ENCODE measurements at regions not wholly inside any gene's neighbourhood (a gene's known extent, or its start where the extent isn't known, plus 50 kb on each side); places are given as distances from the start of the nearest gene placed in this dataset.

- no peak overlapping the region for H3K9ac ChIP-seq (replicated peaks in 1 of 4; ENCODE audit: extremely low read depth in 1 of 4, low read depth in 3 of 4, low read length in 3 of 4)
- H3K23ac ChIP-seq (ENCODE audit: insufficient read length), result no peak overlapping the region
- no peak overlapping the region for H4K8ac ChIP-seq (ENCODE audit: extremely low read depth, insufficient read depth, low read length)
- H3K79me2 ChIP-seq (ENCODE audit: control insufficient read depth in 1 of 2, insufficient read depth in 2 of 2, low read length in 2 of 2), result no peaks in the 10 kb centered on the region; a peak in 1 of 4 replicates
- no peak overlapping the region for H2BK15ac ChIP-seq (ENCODE audit: low read length)
- no peak overlapping the region for H3K27ac ChIP-seq (ENCODE audit: low read depth, low read length)
- H2BK12ac ChIP-seq (ENCODE audit: low read depth, low read length), result no peak overlapping the region
- H4K20me1 ChIP-seq (replicated peaks in 1 of 2; ENCODE audit: control insufficient read depth in 1 of 2, insufficient read depth in 2 of 2, low read length in 2 of 2), result no peaks in the 10 kb centered on the region
- H3K4me3 ChIP-seq (ENCODE audit: extremely low read depth in 1 of 4, insufficient read depth in 2 of 4, low read depth in 3 of 4, low read length in 4 of 4), result no peak overlapping the region
- no peak overlapping the region for H3K4me2 ChIP-seq (ENCODE audit: insufficient read depth in 1 of 2, low read depth in 2 of 2, low read length in 2 of 2)
- H2BK120ac ChIP-seq (replicated peaks; ENCODE audit: low read depth, low read length), result no peak overlapping the region
- no peak overlapping the region for H3K18ac ChIP-seq (ENCODE audit: extremely low read depth, low read length)
- H3K9me3 ChIP-seq (ENCODE audit: insufficient read depth in 2 of 2, low read depth in 1 of 2, low read length in 1 of 2), result no peaks in the 10 kb centered on the region
- no peak overlapping the region for H2AFZ ChIP-seq (ENCODE audit: low read length)
- H4K91ac ChIP-seq (replicated peaks; ENCODE audit: insufficient read length, low read length), result no peak overlapping the region
- H4K5ac ChIP-seq (ENCODE audit: insufficient read length, low read depth, low read length), result no peak overlapping the region
- H3K4ac ChIP-seq (replicated peaks; ENCODE audit: insufficient read length, low read depth, low read length), result no peak overlapping the region
- H3K79me1 ChIP-seq (ENCODE audit: low read depth, low read length), result no peaks in the 10 kb centered on the region
- POLR2A ChIA-PET (ENCODE audit: partially characterized antibody), result no interaction called here
- H3K23me2 ChIP-seq (ENCODE audit: low read depth, low read length), result no peaks in the 10 kb centered on the region
- H3K56ac ChIP-seq (replicated peaks; ENCODE audit: insufficient read length, low read depth, low read length), result no peak overlapping the region
- 0 out of 7 replicates have a peak, but pooled peaks cover 0 to 3% (median 0%) of the 10 kb centered on the region in 4 experiments for H3K4me1 ChIP-seq (replicated peaks in 1 of 4; ENCODE audit: control insufficient read depth in 3 of 4, insufficient read depth in 4 of 4, low read length in 3 of 4)
- H2BK5ac ChIP-seq (ENCODE audit: low read depth, low read length), result no peak overlapping the region
- no peak for DNase-seq (ENCODE audit: low read depth in 1 of 2, low spot score in 2 of 2)
- no peak overlapping the region for H2AK5ac ChIP-seq (ENCODE audit: low read depth, low read length)
- no peaks in the 10 kb centered on the region for H3K36me3 ChIP-seq (ENCODE audit: control insufficient read depth in 2 of 4, insufficient read depth in 4 of 4, low read length in 3 of 4)
- H2BK20ac ChIP-seq (ENCODE audit: low read length), result no peak overlapping the region
- CTCF ChIA-PET (ENCODE audit: partially characterized antibody), result interaction anchor here (1.1 to 2.3 kb wide), 3 partner anchors 15 to 66 kb away, joined by 4 read pairs; no protein-coding TSS in a partner anchor
- no peak for FAIRE-seq
- no peak overlapping the region for H3K14ac ChIP-seq (ENCODE audit: insufficient read length)
- WGBS, 2 experiments (ENCODE audit: extremely low coverage in 1 of 2, insufficient coverage in 1 of 2, insufficient read length in 1 of 2, insufficient replicate concordance in 2 of 2, low coverage in 1 of 2, low lambda C conversion rate in 2 of 2, missing lambda C conversion rate in 1 of 2), result 94% methylated on average over 5 of the region's 5 CpGs; no CpG with 5 or more reads in 1 of the 2 experiments
- no peaks in the 10 kb centered on the region for H3K27me3 ChIP-seq (replicated peaks in 1 of 4; ENCODE audit: control insufficient read depth in 3 of 4, extremely low read depth in 1 of 4, insufficient read depth in 3 of 4, low read length in 3 of 4)
- TF ChIP-seq CTBP2 (IDR thresholded peaks at IDR 0.05; ENCODE audit: borderline replicate concordance, insufficient read depth, insufficient read length, low read length) (no peak), CHD1 (IDR thresholded peaks at IDR 0.05; ENCODE audit: low read depth, low read length) (no peak), GABPA (IDR thresholded peaks at IDR 0.05; ENCODE audit: borderline replicate concordance, insufficient read depth, low read length) (no peak), ZNF274 (IDR thresholded peaks at IDR 0.05; ENCODE audit: borderline replicate concordance, extremely low read depth, low read length) (no peak), E2F6 (IDR thresholded peaks at IDR 0.05) (no peak)
These were observed 259.1 kb upstream of the PLET1 start for GRCh38 chr11:112519751-112520150.

All from H1 (cell line).